Activated naive CD8-positive, alpha-beta T cell treated with anti-CD3 and anti-CD28 coated beads, Interleukin-2, amount 50 U/mL, for 24 hours (primary cell): ENCODE measurements at regions not wholly inside any gene's neighbourhood (a gene's known extent, or its start where the extent isn't known, plus 50 kb on each side); places are given as distances from the start of the nearest gene placed in this dataset.

Experiments
- ATAC-seq: fragments of 150-1000 bp; cut with Tn5 transposase; one replicate; pipeline ENCODE4 v1.10.0; 2021
- DNase-seq: peaks from one replicate; pipeline ENCODE4 v3.0.0; 2021
- H3K27ac Mint-ChIP-seq: one replicate; pipeline ENCODE4 v1.8.0; 2021; ENCODE audit warnings: mild to moderate bottlenecking, mixed read lengths
- H3K27me3 Mint-ChIP-seq: one replicate; pipeline ENCODE4 v1.8.0; 2021; ENCODE audit warnings: mixed read lengths
- H3K36me3 Mint-ChIP-seq: one replicate; pipeline ENCODE4 v1.8.0; 2021; ENCODE audit warnings: low read depth, mixed read lengths
- H3K4me1 Mint-ChIP-seq: one replicate; pipeline ENCODE4 v1.8.0; 2021; ENCODE audit warnings: mixed read lengths
- H3K4me3 Mint-ChIP-seq: one replicate; pipeline ENCODE4 v1.8.0; 2021; ENCODE audit warnings: mild to moderate bottlenecking, moderate library complexity, mixed read lengths
- H3K9me3 Mint-ChIP-seq: one replicate; pipeline ENCODE4 v1.8.0; 2021; ENCODE audit warnings: mixed read lengths

- DNase-seq (no peak), ATAC-seq (no peak)
- Mint-ChIP-seq H3K36me3 (no peaks in the 10 kb centered on the region), H3K4me1 (peaks cover 12% of the 10 kb centered on the region), H3K4me3 (no peak overlapping the region), H3K27ac (no peak overlapping the region), H3K9me3 (no peaks in the 10 kb centered on the region), H3K27me3 (peaks cover 16% of the 10 kb centered on the region)
Measured at GRCh38 chr5:1704266-1704665, 95.4 kb downstream of the MRPL36 start.

- no peaks in the 10 kb centered on the region for H3K9me3 Mint-ChIP-seq
- no peak for ATAC-seq
- peaks cover 11% of the 10 kb centered on the region for H3K27me3 Mint-ChIP-seq
- no peak overlapping the region for H3K4me3 Mint-ChIP-seq
- no peak overlapping the region for H3K27ac Mint-ChIP-seq
- no peaks in the 10 kb centered on the region for H3K36me3 Mint-ChIP-seq
- peaks cover 16% of the 10 kb centered on the region for H3K4me1 Mint-ChIP-seq
- DNase-seq, result no peak
Measured at GRCh38 chr5:1703352-1704050, 96.1 kb downstream of the MRPL36 start.

- peaks cover 12% of the 10 kb centered on the region for H3K27me3 Mint-ChIP-seq
- H3K4me3 Mint-ChIP-seq, result no peak overlapping the region
- no peak overlapping the region for H3K27ac Mint-ChIP-seq
- no peaks in the 10 kb centered on the region for H3K9me3 Mint-ChIP-seq
- no peak for ATAC-seq
- H3K4me1 Mint-ChIP-seq, result peaks cover 25% of the 10 kb centered on the region
- no peak for DNase-seq
- no peaks in the 10 kb centered on the region for H3K36me3 Mint-ChIP-seq
Measured at GRCh38 chr5:1702318-1702717, 97.3 kb downstream of the MRPL36 start.

GRCh38 chr5:1701884-1702283 lies 97.8 kb downstream of the MRPL36 start:
- Mint-ChIP-seq H3K27me3 (peaks cover 12% of the 10 kb centered on the region), H3K4me1 (peaks cover 25% of the 10 kb centered on the region), H3K36me3 (no peaks in the 10 kb centered on the region), H3K27ac (no peak overlapping the region), H3K9me3 (no peaks in the 10 kb centered on the region), H3K4me3 (no peak overlapping the region)
- DNase-seq, result no peak
- ATAC-seq, result no peak

- H3K36me3 Mint-ChIP-seq, result no peaks in the 10 kb centered on the region
- H3K27ac Mint-ChIP-seq, result no peak overlapping the region
- ATAC-seq (no peak), DNase-seq (no peak)
- no peaks in the 10 kb centered on the region for H3K9me3 Mint-ChIP-seq
- H3K4me3 Mint-ChIP-seq, result no peak overlapping the region
- peaks cover 12% of the 10 kb centered on the region for H3K27me3 Mint-ChIP-seq
- peaks cover 25% of the 10 kb centered on the region for H3K4me1 Mint-ChIP-seq
Measured at GRCh38 chr5:1701216-1701864, 98.3 kb downstream of the MRPL36 start.

- Mint-ChIP-seq H3K4me3 (no peak overlapping the region), H3K27ac (no peak overlapping the region), H3K4me1 (peaks cover 25% of the 10 kb centered on the region), H3K36me3 (no peaks in the 10 kb centered on the region), H3K9me3 (no peaks in the 10 kb centered on the region), H3K27me3 (peaks cover 12% of the 10 kb centered on the region)
- no peak for ATAC-seq
- DNase-seq, result no peak
Measured at GRCh38 chr5:1699394-1699793, 100.2 kb downstream of the MRPL36 start.

GRCh38 chr5:1698589-1699316 lies 100.9 kb downstream of the MRPL36 start:
- Mint-ChIP-seq H3K36me3 (no peaks in the 10 kb centered on the region), H3K9me3 (no peaks in the 10 kb centered on the region), H3K4me3 (no peak overlapping the region), H3K27me3 (peaks cover 12% of the 10 kb centered on the region), H3K27ac (peak overlapping the region; percentile 17), H3K4me1 (peaks cover 25% of the 10 kb centered on the region)
- no peak for DNase-seq
- peak; percentile 93 for ATAC-seq

- Mint-ChIP-seq H3K4me3 (no peak overlapping the region), H3K4me1 (no peaks in the 10 kb centered on the region), H3K9me3 (no peaks in the 10 kb centered on the region), H3K36me3 (no peaks in the 10 kb centered on the region), H3K27me3 (peaks cover 1% of the 10 kb centered on the region), H3K27ac (no peak overlapping the region)
- ATAC-seq (no peak), DNase-seq (no peak)
Measured at GRCh38 chr5:1692381-1692780, 107.3 kb downstream of the MRPL36 start.

GRCh38 chr5:1687301-1687970 lies 112.2 kb downstream of the MRPL36 start:
- ATAC-seq (no peak), DNase-seq (no peak)
- Mint-ChIP-seq H3K4me1 (no peaks in the 10 kb centered on the region), H3K9me3 (no peaks in the 10 kb centered on the region), H3K4me3 (no peak overlapping the region), H3K27me3 (peaks cover under 1% of the 10 kb centered on the region), H3K27ac (no peak overlapping the region), H3K36me3 (no peaks in the 10 kb centered on the region)

- ATAC-seq, result no peak
- H3K4me1 Mint-ChIP-seq, result no peaks in the 10 kb centered on the region
Measured at GRCh38 chr5:1686016-1686802, 113.4 kb downstream of the MRPL36 start.

GRCh38 chr5:1685066-1685465 lies 114.6 kb downstream of the MRPL36 start:
- Mint-ChIP-seq H3K4me1 (no peaks in the 10 kb centered on the region), H3K4me3 (no peak overlapping the region), H3K27me3 (peaks cover 3% of the 10 kb centered on the region), H3K9me3 (no peaks in the 10 kb centered on the region), H3K36me3 (no peaks in the 10 kb centered on the region), H3K27ac (no peak overlapping the region)
- no peak for DNase-seq
- no peak for ATAC-seq

More at GRCh38 chr5:1686016-1686802, 113.4 kb downstream of the MRPL36 start:
- Mint-ChIP-seq H3K27me3 (no peaks in the 10 kb centered on the region), H3K27ac (no peak overlapping the region), H3K36me3 (no peaks in the 10 kb centered on the region), H3K9me3 (no peaks in the 10 kb centered on the region), H3K4me3 (no peak overlapping the region)
- no peak for DNase-seq

GRCh38 chr5:1681955-1682354 lies 117.7 kb downstream of the MRPL36 start:
- no peak for ATAC-seq
- no peaks in the 10 kb centered on the region for H3K36me3 Mint-ChIP-seq
- peaks cover 17% of the 10 kb centered on the region for H3K27me3 Mint-ChIP-seq

GRCh38 chr5:1673042-1673677 lies 126.5 kb downstream of the MRPL36 start:
- Mint-ChIP-seq H3K4me3 (no peak overlapping the region), H3K4me1 (peaks cover 6% of the 10 kb centered on the region), H3K27ac (no peak overlapping the region), H3K9me3 (no peaks in the 10 kb centered on the region), H3K36me3 (no peaks in the 10 kb centered on the region), H3K27me3 (peaks cover 36% of the 10 kb centered on the region)
- ATAC-seq (no peak), DNase-seq (no peak)

More at GRCh38 chr5:1681955-1682354, 117.7 kb downstream of the MRPL36 start:
- DNase-seq, result no peak
- Mint-ChIP-seq H3K9me3 (peaks cover 7% of the 10 kb centered on the region), H3K4me3 (no peak overlapping the region), H3K4me1 (no peaks in the 10 kb centered on the region), H3K27ac (no peak overlapping the region)
